Prostate gland (tissue), 2 donors: ENCODE measurements at regions not wholly inside any gene's neighbourhood (a gene's known extent, or its start where the extent isn't known, plus 50 kb on each side); places are given as distances from the start of the nearest gene placed in this dataset.
"Not testable (repeated sequence)": the region's sequence is repeated elsewhere in the genome, so short reads cannot be mapped to it uniquely, and the experiment has no call there.

Experiments
- DNase-seq: peaks from one replicate; pipeline ENCODE4 v3.0.0-alpha.2; 2019; ENCODE audit warnings: low spot score
- H3K27ac ChIP-seq, 2 donors: fragments of 200-600 bp; sonication (generic); 2 replicates each; pipeline ENCODE4 v1.5.1; 2017 to 2019
- H3K27me3 ChIP-seq: fragments of 200-600 bp; sonication (generic); replicated peaks from 2 replicates; pipeline ENCODE4 v1.5.1; 2019; ENCODE audit not compliant: insufficient read depth
- H3K36me3 ChIP-seq, 2 donors: fragments of 200-600 bp; sonication (generic); 1 replicate in 1 of 2; 2 replicates in 1 of 2; pipeline versions ENCODE4 v1.5.1 to v1.8.1; 2017 to 2019
- H3K4me1 ChIP-seq: fragments of 200-600 bp; sonication (generic); replicated peaks from 2 replicates; pipeline ENCODE4 v1.5.1; 2019
- H3K4me3 ChIP-seq, 2 donors: fragments of 200-600 bp; sonication (generic); 2 replicates each; pipeline ENCODE4 v1.5.1; 2017 to 2019
- H3K9me3 ChIP-seq: fragments of 200-600 bp; sonication (generic); 2 replicates; pipeline ENCODE4 v1.5.1; 2017
- CTCF ChIP-seq, 4 experiments: fragments of 200-600 bp in 2 of 4; fragments of 450-650 bp in 2 of 4; sonication (generic) in 2 of 4; IDR thresholded peaks; 1 replicate in 3 of 4; 2 replicates in 1 of 4; pipeline ENCODE4 v1.5.1; 2016 to 2019; ENCODE audit warnings: antibody characterized with exemption in 4 of 4, mild to moderate bottlenecking in 2 of 4, moderate library complexity in 2 of 4
- POLR2A ChIP-seq: fragments of 450-650 bp; IDR thresholded peaks from one replicate; pipeline ENCODE4 v1.6.1; 2016; ENCODE audit warnings: antibody characterized with exemption, mild to moderate bottlenecking
- POLR2AphosphoS5 ChIP-seq: sonication (generic); formaldehyde crosslinking; IDR thresholded peaks from one replicate; pipeline ENCODE4 v1.6.1; 2017; ENCODE audit warnings: antibody characterized with exemption
- WGBS: methylation state at CpG from one replicate; pipeline ENCODE4 v1.1.5; 2018; 5-methylcytosine and 5-hydroxymethylcytosine counted together
- intact Hi-C: fragments of 100-400 bp; cut with DNase I; formaldehyde crosslinking; loops from one replicate; pipeline ENCODE4 v1.14.2; 2022

GRCh38 chr4:103422467-103423219 lies 224.5 kb upstream of the CENPE start:
- no peak overlapping the region for H3K4me3 ChIP-seq
- no peaks in the 10 kb centered on the region for H3K4me1 ChIP-seq
- no peaks in the 10 kb centered on the region for H3K36me3 ChIP-seq
- intact Hi-C loops: no loop called here
- no peak overlapping the region for H3K27ac ChIP-seq
- H3K9me3 ChIP-seq: no peaks in the 10 kb centered on the region
- WGBS: 29% methylated on average over 2 of the region's 2 CpGs
- no peak for DNase-seq
- TF ChIP-seq POLR2AphosphoS5: no peak
- TF ChIP-seq POLR2A: no peak
- TF ChIP-seq CTCF (IDR thresholded peaks at IDR 0.05): no peak
- H3K27me3 ChIP-seq: no peaks in the 10 kb centered on the region

- Histone ChIP-seq H3K27me3 (no peaks in the 10 kb centered on the region), H3K27ac (no peak overlapping the region), H3K36me3 (no peaks in the 10 kb centered on the region), H3K4me3 (no peak overlapping the region), H3K4me1 (no peaks in the 10 kb centered on the region), H3K9me3 (no peaks in the 10 kb centered on the region)
- TF ChIP-seq CTCF (IDR thresholded peaks at IDR 0.05) (no peak), POLR2AphosphoS5 (no peak), POLR2A (no peak)
- intact Hi-C loops: no loop called here
- DNase-seq: no peak
- WGBS: 51% methylated on average over 5 of the region's 5 CpGs
These were observed 217.7 kb upstream of the CENPE start for GRCh38 chr4:103415801-103416200.

GRCh38 chr4:103412646-103413045 lies 214.5 kb upstream of the CENPE start:
- 51% methylated on average over 4 of the region's 4 CpGs for WGBS
- H3K36me3 ChIP-seq, H3K27me3 ChIP-seq, H3K9me3 ChIP-seq, H3K27ac ChIP-seq, intact Hi-C loops, DNase-seq, H3K4me3 ChIP-seq, H3K4me1 ChIP-seq: not testable (repeated sequence)
- TF ChIP-seq POLR2AphosphoS5: peak; percentile 35

GRCh38 chr4:103410386-103410785 lies 212.2 kb upstream of the CENPE start:
- Histone ChIP-seq H3K27ac (no peak overlapping the region), H3K36me3 (no peaks in the 10 kb centered on the region), H3K4me3 (no peak overlapping the region), H3K4me1 (no peaks in the 10 kb centered on the region), H3K9me3 (no peaks in the 10 kb centered on the region), H3K27me3 (no peaks in the 10 kb centered on the region)
- 76% methylated on average over 3 of the region's 3 CpGs for WGBS
- no peak for DNase-seq
- intact Hi-C loops: no loop called here
- TF ChIP-seq CTCF (IDR thresholded peaks at IDR 0.05) (no peak), POLR2AphosphoS5 (no peak), POLR2A (no peak)

- H3K4me3 ChIP-seq: no peak overlapping the region
- TF ChIP-seq CTCF (IDR thresholded peaks at IDR 0.05) (no peak), POLR2A (no peak), POLR2AphosphoS5 (no peak)
- intact Hi-C loops: no loop called here
- H3K36me3 ChIP-seq: no peaks in the 10 kb centered on the region
- H3K27ac ChIP-seq: no peak overlapping the region
- H3K9me3 ChIP-seq: no peaks in the 10 kb centered on the region
- H3K4me1 ChIP-seq: no peaks in the 10 kb centered on the region
- H3K27me3 ChIP-seq: no peaks in the 10 kb centered on the region
- DNase-seq: no peak
These were observed 207.3 kb upstream of the CENPE start for GRCh38 chr4:103405415-103405814.
